Activated CD4-positive, alpha-beta T cell treated with anti-CD3 and anti-CD28 coated beads for 36 hours (primary cell): ENCODE measurements at regions not wholly inside any gene's neighbourhood (a gene's known extent, or its start where the extent isn't known, plus 50 kb on each side); places are given as distances from the start of the nearest gene placed in this dataset.

Experiments used
- ATAC-seq: fragments of 200-7000 bp; cut with Tn5 transposase; one replicate; pipeline ENCODE4 v1.10.0; 2021; ENCODE audit warnings: mild to moderate bottlenecking, moderate library complexity
- CTCF ChIA-PET: fragments of 350-600 bp; sonication (Branson Sonifier 250); formaldehyde crosslinking; loops from one replicate; lab custom pipeline; 2021; ENCODE audit warnings: antibody characterized with exemption; lab: Charles Lee
- POLR2A ChIA-PET: fragments of 350-600 bp; sonication (Branson Sonifier 250); formaldehyde crosslinking; loops from one replicate; lab custom pipeline; 2021; ENCODE audit warnings: antibody characterized with exemption, inconsistent platforms; lab: Charles Lee
- DNase-seq: peaks from one replicate; pipeline ENCODE4 v3.0.0-alpha.2; 2020
- H3K27ac Mint-ChIP-seq: one replicate; pipeline ENCODE4 v1.8.0; 2021; ENCODE audit warnings: mixed read lengths
- H3K27me3 Mint-ChIP-seq: one replicate; pipeline ENCODE4 v1.8.0; 2021; ENCODE audit warnings: mixed read lengths
- H3K36me3 Mint-ChIP-seq: one replicate; pipeline ENCODE4 v1.8.0; 2021; ENCODE audit warnings: low read depth, mixed read lengths
- H3K4me1 Mint-ChIP-seq: one replicate; pipeline ENCODE4 v1.8.0; 2021; ENCODE audit warnings: mixed read lengths
- H3K4me3 Mint-ChIP-seq: one replicate; pipeline ENCODE4 v1.8.0; 2021; ENCODE audit warnings: mild to moderate bottlenecking, moderate library complexity, mixed read lengths
- H3K9me3 Mint-ChIP-seq: one replicate; pipeline ENCODE4 v1.8.0; 2021; ENCODE audit warnings: low read depth, mixed read lengths
- intact Hi-C, 2 experiments: fragments of 100-400 bp; cut with DNase I in 1 of 2; cut with micrococcal nuclease in 1 of 2; formaldehyde crosslinking; loops; one replicate each; pipeline versions ENCODE4 v1.14.2 to v1.15.1; 2022 to 2024; cut with DNase I, micrococcal nuclease

DNA sequence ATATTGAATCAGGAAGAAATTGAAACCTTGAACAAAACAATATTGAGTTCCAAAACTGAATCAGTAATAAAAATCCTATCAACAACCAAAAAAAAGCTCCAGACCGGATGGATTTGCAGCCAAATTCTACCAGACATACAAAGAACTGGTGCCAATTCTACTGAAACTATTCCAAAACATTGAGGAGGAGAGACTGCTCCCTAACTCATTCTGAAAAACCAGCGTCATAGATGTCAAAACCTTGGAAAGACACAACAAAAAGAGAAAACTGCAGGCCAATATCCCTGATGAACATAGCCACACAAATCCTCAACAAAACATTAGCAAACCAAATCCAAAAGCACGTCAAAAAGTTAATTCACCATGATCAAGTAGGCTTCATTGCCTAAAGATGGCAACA lies 353.8 kb downstream of the TMEM135 start:
- H3K27ac Mint-ChIP-seq: no peak overlapping the region
- ATAC-seq (no peak), DNase-seq (no peak)
- ChIA-PET POLR2A (no interaction called here), CTCF (interaction anchor here (0.8 kb wide), 1 partner anchor 30 kb away, joined by 3 read pairs; no protein-coding TSS in a partner anchor)
- H3K4me3 Mint-ChIP-seq: no peak overlapping the region
- peaks cover 3% of the 10 kb centered on the region for H3K27me3 Mint-ChIP-seq
- no peaks in the 10 kb centered on the region for H3K36me3 Mint-ChIP-seq
- intact Hi-C loops: no loop called here
- H3K4me1 Mint-ChIP-seq: no peaks in the 10 kb centered on the region
- H3K9me3 Mint-ChIP-seq: peaks cover 5% of the 10 kb centered on the region

DNA sequence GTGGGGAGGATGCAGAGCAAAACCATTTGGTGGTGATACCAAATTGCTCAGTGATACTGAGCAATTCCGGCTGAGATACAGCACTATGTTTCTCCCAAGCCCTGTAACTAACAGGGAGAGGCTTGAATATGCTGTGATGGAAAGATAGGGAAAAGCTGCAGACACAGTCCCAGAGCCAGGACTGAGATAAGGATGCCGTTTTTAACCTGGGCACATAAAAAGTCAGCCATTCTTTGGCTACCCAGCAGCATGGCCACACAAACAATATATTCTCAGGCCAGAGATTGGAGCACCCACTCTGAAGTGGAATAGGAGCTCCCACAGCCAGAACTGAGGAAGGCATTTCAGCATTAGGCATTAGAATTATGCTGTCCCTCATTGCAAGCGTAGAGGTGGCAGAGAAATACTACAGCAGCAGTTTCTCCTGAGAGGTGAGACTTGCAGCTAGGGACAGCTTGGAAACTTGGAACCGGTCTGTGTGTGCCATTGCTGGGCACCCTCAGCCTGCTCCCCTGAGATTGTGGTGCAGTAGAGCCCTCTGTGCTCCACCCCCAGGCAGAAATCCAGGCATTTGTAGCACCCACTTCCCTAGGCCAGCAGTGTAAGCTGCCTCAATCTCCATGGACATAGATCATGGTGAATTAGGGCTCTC lies 346.5 kb downstream of the TMEM135 start:
- CTCF ChIA-PET: no interaction called here
- no peak overlapping the region for H3K27ac Mint-ChIP-seq

DNA sequence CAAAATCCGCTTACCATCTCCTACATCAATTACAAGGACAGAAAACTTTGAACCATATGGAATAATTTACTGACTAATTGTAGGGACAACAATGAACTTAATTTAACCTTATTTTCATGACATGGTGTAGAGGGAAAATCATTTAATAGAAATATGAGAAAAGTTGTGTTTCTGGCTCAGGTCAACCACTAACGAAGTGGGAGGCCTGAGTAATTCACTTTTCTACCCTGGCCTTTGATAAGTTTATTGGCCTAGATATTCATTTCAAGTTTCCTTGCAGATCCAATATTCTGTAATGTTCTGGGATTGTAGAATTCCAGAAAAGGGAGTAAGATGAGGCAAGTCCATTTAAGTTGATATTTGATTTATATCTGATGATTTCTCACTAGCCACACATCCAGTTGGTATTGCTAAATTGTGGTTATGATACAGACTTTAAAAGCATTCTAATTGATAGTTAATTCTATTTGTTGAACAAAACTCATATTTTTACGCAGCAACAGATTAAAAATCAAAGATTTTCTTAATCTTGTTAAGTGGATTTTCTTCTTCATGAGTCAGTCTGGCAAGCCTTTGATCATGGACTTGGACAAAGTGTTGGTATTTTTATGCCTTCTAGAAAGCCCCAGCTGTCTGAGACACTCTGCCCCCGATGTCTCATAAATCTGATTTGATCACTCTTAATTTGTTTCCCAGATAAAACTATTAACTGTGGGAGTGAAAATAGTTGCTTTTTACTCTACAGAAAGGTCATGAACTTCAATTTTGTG lies 336.5 kb downstream of the TMEM135 start:
- CTCF ChIA-PET: no interaction called here
- Mint-ChIP-seq H3K4me1 (no peaks in the 10 kb centered on the region), H3K4me3 (no peak overlapping the region), H3K9me3 (no peaks in the 10 kb centered on the region), H3K27me3 (peaks cover 16% of the 10 kb centered on the region), H3K27ac (no peak overlapping the region), H3K36me3 (no peaks in the 10 kb centered on the region)
- intact Hi-C loops: no loop called here
- ATAC-seq: no peak
- DNase-seq: no peak
- POLR2A ChIA-PET: no interaction called here

More for the DNA sequence above, 346.5 kb downstream of the TMEM135 start:
- H3K4me1 Mint-ChIP-seq: no peaks in the 10 kb centered on the region
- H3K4me3 Mint-ChIP-seq: no peak overlapping the region
- H3K9me3 Mint-ChIP-seq: peaks cover 10% of the 10 kb centered on the region
- intact Hi-C loops: no loop called here
- peaks cover 11% of the 10 kb centered on the region for H3K27me3 Mint-ChIP-seq
- POLR2A ChIA-PET: no interaction called here
- H3K36me3 Mint-ChIP-seq: no peaks in the 10 kb centered on the region
- no peak for DNase-seq
- no peak for ATAC-seq
